ENCODE measurements at regions not wholly inside any gene's neighbourhood (a gene's known extent, or its start where the extent isn't known, plus 50 kb on each side); places are given as distances from the start of the nearest gene placed in this dataset.

DNA sequence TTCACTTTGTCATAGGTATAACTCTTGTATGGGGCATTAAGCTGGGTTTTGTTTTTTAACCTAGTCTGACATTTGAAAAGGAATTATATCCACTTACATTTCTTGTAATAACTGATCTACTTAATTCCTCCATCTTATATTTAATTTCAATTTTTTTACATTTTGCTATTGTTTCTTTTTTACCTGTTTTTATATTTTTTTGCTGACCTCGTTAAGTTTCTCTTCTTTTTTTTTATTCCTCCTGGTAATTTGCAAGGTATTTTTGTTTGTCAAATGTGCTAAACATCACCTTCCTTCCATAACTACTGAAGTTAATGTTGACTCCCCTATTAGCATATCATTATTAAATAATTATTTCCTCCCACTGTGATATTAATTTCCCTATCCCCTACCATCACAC lies 87.7 kb upstream of the NR2F2 start:
- no peak for DNase-seq (ENCODE audit: low read depth, low spot score)

DNA sequence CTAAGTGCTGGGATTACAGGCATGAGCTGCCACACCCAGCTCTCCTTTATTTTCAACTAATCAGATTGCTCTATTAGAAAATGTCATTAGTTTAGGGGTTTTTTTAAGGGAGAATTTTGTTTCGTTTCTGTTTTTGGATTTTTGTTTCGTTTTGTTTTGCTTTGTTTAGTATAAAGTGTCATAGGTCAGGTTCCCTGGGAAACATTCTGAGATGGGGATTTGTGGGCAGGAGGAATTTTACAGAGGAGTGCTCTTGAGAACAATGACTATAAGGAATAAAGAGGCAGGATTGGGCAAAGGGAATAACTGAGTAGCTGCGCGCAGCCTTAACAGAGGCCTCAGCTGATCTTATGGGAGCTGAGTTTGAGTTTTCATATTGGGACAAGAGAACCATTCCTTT lies 86.8 kb upstream of the NR2F2 start:
- no peak for DNase-seq (ENCODE audit: low read depth, low spot score)

GRCh38 chr15:96245252-96245651 lies 85.2 kb upstream of the NR2F2 start:
- no peak for DNase-seq (ENCODE audit: low read depth, low spot score)

DNA sequence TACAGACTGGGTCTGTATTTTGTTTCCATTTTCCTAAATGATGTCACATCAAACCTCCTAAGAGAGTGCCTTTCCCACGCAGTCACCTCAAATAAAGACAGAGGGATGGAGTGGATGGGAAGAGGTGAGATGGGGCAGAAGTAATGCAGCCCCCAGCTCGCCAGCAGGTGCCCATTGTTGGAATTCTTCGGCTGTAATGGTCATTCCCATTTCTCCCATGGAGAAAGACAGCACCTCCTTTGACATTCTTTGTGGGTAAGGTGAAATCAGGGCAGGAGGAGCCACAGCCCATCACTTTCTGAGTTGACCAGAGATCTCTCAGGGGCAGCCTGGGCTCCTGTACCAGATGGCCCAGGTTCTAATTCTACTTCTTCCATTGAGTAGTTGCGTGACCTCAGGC lies 84.4 kb upstream of the NR2F2 start:
- no peak for DNase-seq (ENCODE audit: low read depth, low spot score)

- DNase-seq (ENCODE audit: low read depth, low spot score): no peak
Measured at GRCh38 chr15:96247621-96248305, 82.7 kb upstream of the NR2F2 start.

DNA sequence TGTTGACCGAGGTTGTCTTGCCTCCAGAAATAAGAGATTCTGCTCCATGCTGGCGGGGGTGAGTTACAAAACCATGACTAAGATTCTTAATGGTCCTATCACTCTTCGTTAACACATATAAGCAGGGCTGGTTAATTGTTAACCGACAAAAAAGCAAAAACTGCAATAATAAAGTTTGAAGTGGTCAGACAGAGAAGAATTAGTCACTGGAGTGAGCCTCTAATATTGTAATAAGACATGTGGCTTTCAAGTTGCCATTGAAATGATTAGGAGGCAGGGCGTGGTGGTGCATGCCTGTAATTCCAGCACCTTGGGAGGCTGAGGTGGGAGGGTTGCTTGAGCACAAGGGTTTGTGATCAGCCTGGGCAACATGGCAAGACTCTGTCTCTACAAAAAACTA lies 78.4 kb upstream of the NR2F2 start:
- no peak for DNase-seq (ENCODE audit: low read depth, low spot score)

DNA sequence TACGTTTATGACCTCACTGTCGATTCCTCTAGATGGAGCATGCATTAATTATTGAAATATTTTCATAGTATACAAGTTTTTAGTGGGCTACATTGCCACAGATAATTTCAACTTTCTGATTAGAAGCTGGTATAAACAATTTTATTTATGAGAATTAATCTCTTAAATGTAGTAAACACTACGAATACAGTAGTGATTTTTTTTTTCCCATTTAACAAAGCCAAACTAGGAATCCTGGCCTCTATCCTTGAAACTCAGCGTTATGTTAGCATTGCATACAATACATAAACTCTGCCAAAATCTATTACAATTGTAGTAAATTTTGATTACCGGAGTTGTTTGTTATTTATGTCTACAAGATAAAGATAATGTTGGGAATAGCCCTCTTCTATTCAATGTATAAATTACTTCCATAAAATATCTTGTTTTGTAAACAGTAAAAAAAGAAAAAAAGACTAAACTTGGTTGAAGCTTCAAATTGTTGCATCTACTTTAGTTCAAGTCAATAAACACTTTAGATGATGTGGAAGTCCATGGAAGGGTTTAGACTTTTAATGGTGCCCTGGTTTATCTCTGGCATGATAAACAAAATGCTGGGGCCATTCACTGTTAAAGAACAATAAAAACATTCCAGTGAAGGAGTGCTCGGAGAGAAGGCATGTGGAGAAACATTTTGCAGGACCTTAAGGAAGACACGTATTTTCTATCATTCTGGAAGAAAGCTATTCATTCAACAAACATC lies 77.3 kb upstream of the NR2F2 start:
- no peak for DNase-seq (ENCODE audit: low read depth, low spot score)

- no peak for DNase-seq (ENCODE audit: low read depth, low spot score)
Measured at GRCh38 chr15:96254173-96254572, 76.3 kb upstream of the NR2F2 start.

- no peak for DNase-seq (ENCODE audit: low read depth, low spot score)
Measured at GRCh38 chr15:96255599-96255998, 74.9 kb upstream of the NR2F2 start.

GRCh38 chr15:96261575-96262034 lies 68.9 kb upstream of the NR2F2 start:
- no peak for DNase-seq (ENCODE audit: low read depth, low spot score)

GRCh38 chr15:96262097-96262496 lies 68.4 kb upstream of the NR2F2 start:
- DNase-seq (ENCODE audit: low read depth, low spot score): no peak

DNA sequence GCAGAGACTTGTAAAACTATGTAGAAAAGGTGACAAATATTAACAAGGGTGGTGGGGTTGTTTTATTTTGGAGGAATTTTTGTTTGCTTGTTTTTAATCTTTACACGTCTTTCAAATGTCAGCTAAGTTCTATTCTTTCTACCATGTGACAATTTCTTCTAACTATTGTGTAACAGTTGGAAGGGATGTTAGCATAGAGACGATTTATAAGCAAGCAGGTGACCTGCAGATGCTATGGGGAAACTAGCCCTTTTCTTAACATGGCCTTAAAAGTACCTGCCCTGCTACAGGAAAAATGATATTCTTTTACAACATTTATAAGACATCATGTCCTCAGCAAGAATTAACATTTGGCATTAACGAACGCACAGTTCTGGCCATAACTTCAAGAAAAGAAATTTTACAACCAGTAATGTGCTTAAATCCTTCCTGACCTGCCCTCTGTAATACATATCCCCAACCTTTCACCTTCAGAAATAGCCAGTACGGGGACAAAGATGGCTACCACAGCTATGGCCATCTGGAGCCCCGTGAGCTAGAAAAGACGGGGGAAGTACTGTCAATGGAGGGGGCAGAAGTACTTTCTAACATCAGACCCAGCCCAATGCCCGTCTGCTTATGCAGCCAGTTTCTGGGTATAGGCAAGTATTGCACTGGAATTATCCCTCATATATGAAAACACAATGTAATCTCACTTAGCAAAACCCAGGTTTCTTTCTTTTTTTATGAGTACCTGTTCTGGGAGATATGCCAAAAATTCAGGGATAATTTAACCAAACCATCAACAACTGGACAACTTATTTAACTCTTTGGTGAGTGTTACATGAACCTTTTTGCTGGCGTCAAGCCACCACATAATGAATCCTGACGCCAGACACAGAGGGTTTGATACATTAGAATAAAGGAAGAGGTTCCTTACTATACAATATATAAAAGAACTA lies 67.7 kb upstream of the NR2F2 start:
- no peak for DNase-seq (ENCODE audit: low read depth, low spot score)

DNA sequence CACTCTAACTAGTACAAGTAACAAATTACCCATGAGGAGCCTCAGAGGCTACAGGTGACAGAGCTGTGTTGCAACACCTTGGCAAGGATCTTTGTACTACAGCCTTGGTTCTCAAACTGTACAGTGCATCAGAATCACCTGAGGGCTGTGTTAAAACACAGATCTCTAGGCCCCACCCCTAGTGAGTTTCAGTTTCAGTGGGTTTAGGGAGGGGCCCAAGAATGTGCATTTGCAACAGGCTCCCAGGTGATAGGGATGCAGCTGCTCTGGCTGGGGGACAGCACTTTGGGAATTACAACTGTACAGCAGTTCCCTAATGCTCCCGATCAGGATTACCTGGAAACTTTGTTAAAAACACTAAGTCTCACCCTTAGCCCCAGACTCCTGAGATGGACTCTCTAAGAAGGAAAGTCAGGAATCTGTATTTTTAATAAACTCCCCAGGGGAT lies 66.1 kb upstream of the NR2F2 start:
- no peak for DNase-seq (ENCODE audit: low read depth, low spot score)

GRCh38 chr15:96264801-96265515 lies 65.5 kb upstream of the NR2F2 start:
- no peak for DNase-seq (ENCODE audit: low read depth, low spot score)

GRCh38 chr15:96266456-96266855 lies 64.0 kb upstream of the NR2F2 start:
- DNase-seq (ENCODE audit: low read depth, low spot score): no peak

DNA sequence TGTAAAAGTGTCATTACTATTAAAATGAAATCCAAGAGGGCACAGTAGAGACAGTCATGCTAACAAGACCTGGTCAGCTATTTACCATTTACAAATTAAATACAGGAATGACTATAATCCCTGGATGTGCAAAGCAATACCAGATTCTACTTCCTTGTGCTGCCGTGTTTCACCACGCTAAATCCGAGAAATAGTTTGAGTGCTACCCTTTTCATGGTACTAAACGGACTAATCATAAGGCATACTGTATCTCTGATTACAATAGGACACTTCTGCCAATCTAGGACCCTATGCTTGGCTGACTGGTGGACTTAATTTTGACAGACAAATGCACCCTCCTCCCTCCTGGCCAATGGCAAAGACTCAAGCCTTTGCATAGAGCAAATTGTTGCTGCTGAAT lies 63.0 kb upstream of the NR2F2 start:
- no peak for DNase-seq (ENCODE audit: low read depth, low spot score)

GRCh38 chr15:96268442-96269204 lies 61.9 kb upstream of the NR2F2 start:
- DNase-seq (ENCODE audit: low read depth, low spot score): no peak

- no peak for DNase-seq (ENCODE audit: low read depth, low spot score)
Measured at GRCh38 chr15:96270581-96271172, 59.8 kb upstream of the NR2F2 start.

GRCh38 chr15:96272427-96272826 lies 58.1 kb upstream of the NR2F2 start:
- no peak for DNase-seq (ENCODE audit: low read depth, low spot score)

- DNase-seq (ENCODE audit: low read depth, low spot score): no peak
Measured at GRCh38 chr15:96273317-96274086, 57.0 kb upstream of the NR2F2 start.
